Adrenal gland (tissue), 5 donors: ENCODE measurements at regions not wholly inside any gene's neighbourhood (a gene's known extent, or its start where the extent isn't known, plus 50 kb on each side); places are given as distances from the start of the nearest gene placed in this dataset.

Experiments used
- POLR2A ChIP-seq, 2 donors: fragments of 450-650 bp; IDR thresholded peaks; one replicate each; pipeline ENCODE4 v1.6.1; 2017; ENCODE audit warnings: antibody characterized with exemption in 2 of 2, mild to moderate bottlenecking in 2 of 2, moderate library complexity in 1 of 2
- TF ChIP-seq, protein P1 (sequence below), 6 experiments: fragments of 450-650 bp in 4 of 6; fragments of 200-600 bp in 2 of 6; sonication (generic) in 1 of 6; IDR thresholded peaks; 1 replicate in 5 of 6; 2 replicates in 1 of 6; pipeline versions ENCODE4 v1.5.1 to v1.8.0; 2016 to 2021; ENCODE audit warnings: antibody characterized with exemption in 6 of 6, mild to moderate bottlenecking in 2 of 6, moderate library complexity in 1 of 6
- donor health status: DM: no; HTN: no; CAD: no.

- TF ChIP-seq, protein P1, sequence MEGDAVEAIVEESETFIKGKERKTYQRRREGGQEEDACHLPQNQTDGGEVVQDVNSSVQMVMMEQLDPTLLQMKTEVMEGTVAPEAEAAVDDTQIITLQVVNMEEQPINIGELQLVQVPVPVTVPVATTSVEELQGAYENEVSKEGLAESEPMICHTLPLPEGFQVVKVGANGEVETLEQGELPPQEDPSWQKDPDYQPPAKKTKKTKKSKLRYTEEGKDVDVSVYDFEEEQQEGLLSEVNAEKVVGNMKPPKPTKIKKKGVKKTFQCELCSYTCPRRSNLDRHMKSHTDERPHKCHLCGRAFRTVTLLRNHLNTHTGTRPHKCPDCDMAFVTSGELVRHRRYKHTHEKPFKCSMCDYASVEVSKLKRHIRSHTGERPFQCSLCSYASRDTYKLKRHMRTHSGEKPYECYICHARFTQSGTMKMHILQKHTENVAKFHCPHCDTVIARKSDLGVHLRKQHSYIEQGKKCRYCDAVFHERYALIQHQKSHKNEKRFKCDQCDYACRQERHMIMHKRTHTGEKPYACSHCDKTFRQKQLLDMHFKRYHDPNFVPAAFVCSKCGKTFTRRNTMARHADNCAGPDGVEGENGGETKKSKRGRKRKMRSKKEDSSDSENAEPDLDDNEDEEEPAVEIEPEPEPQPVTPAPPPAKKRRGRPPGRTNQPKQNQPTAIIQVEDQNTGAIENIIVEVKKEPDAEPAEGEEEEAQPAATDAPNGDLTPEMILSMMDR (IDR thresholded peaks at IDR 0.05) = no peak
- no peak for TF ChIP-seq POLR2A (IDR thresholded peaks at IDR 0.05)
Measured at GRCh38 chr2:200188876-200189275, 117.6 kb upstream of the SPATS2L start.
